ENCODE measurements at regions not wholly inside any gene's neighbourhood (a gene's known extent, or its start where the extent isn't known, plus 50 kb on each side); places are given as distances from the start of the nearest gene placed in this dataset.

DNA sequence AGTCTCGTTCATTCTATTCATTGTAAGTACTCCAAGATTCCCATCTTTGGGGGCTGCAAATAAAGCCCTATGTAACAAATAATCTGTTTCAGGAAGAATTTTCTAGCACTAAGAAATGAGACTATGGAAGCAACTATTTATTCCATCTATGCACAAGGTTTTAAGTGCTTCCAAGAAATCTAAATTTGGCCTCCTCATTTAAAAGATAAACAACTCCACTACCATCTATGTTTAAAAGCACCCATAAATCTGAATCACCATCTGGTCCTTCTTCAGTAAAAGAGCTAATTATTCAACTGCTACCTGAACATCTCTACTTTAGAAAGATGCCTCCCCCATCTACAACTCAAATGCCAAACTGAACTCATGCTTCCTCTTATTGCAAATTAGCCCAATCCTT is 547.3 kb upstream of the LRRC4C start:
- in situ Hi-C loops (cut with HindIII; ENCODE audit: low sequenced_read_pairs), result no loop called here
- DNase-seq (ENCODE audit: low spot score), result no peak

DNA sequence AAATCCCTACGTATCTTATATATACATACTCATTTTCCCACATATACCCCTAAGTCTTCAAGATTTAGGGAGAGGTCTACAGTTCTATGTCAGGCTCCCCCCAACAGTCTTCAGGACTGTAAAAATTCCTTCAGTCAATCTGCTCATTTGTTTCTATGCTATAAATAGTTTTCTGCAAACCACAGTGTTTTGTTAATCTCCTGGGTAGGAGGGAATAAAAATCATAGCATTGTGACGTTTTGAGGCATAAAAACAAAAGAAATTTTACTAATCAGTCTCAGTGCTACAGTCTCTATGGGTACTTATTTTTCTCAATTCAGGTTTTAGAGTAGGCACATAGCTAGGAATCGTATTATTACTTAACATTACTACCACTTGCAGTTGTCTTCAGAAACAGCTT is 552.8 kb upstream of the LRRC4C start:
- no peak for DNase-seq (ENCODE audit: low spot score)
- in situ Hi-C loops (cut with HindIII; ENCODE audit: low sequenced_read_pairs), result no loop called here

- in situ Hi-C loops (cut with HindIII; ENCODE audit: low sequenced_read_pairs), result no loop called here
Measured at GRCh38 chr11:42013656-42014201, 554.3 kb upstream of the LRRC4C start.

DNA sequence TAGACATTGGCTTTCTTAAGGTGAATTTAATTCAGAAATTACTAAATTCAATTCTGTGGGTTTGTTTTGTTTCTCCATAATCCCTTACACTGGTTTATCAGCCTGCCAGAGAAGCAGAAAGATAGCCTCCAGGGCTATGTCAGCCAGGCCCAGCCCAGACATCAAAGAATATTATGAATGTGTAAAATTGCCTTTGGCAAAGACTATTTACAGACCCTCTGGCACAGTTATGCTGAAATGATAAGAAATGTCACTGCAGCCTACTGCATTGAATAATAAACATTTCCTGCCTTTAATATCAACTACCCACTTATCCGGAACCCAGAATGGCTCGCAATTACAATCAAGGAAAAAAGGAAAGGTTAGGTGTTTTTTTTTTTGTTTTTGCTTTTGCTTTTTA is 562.5 kb upstream of the LRRC4C start:
- in situ Hi-C loops (cut with HindIII; ENCODE audit: low sequenced_read_pairs), result no loop called here
- no peak for DNase-seq (ENCODE audit: low spot score)

More at GRCh38 chr11:42013656-42014201, 554.3 kb upstream of the LRRC4C start:
- DNase-seq (ENCODE audit: low spot score), result no peak

DNA sequence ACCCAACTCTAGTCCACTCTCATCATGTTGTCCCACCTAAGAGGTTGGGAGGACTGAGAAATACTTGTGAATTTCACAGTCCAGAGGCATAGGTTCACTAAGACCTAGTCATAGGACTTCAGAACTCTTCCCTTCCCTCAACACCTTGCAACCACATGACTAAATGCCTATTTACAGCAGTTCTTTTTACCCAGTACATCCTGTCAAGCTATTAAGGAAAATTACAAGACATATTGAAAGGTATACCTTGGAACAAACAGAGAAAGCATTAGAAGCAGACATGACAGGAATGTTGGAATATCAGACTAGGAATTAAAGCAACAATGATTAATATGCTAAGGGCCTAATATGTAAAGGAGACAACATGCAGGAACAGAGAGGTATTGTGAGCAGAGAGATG is 563.8 kb upstream of the LRRC4C start:
- in situ Hi-C loops (cut with HindIII; ENCODE audit: low sequenced_read_pairs), result no loop called here

DNA sequence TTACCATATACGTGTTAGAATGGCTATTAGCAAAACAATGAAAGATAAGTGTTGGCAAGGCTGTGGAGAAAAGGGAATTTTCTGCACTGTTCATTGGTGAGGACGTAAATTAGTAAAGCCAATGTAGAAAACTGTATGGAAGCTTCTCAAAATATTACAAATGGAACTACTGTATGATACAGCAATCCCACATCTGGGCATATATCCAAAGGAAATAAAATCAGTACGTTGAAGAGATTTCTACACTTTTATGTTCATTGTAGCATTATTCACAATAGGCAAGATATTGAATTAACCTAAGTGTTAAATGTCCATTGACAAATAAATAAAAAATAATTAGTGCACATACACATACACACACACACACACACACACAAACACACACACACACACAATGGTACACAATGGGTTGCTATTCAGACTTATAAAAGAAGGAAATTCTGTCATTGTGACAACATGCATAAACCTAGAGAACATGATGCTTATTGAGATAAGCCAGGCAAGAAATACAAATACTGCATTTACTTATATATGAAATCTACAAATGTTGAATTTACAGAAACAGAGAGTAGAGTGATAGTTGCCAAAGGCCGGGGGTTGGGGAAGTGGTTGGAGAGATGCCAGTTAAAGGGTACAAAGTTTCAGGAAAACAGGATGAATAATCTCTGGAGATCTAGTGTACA is 565.8 kb upstream of the LRRC4C start:
- DNase-seq (ENCODE audit: low spot score), result no peak
- in situ Hi-C loops (cut with HindIII; ENCODE audit: low sequenced_read_pairs), result no loop called here

More for the DNA sequence above, 563.8 kb upstream of the LRRC4C start:
- no peak for DNase-seq (ENCODE audit: low spot score)

GRCh38 chr11:42034826-42035225 is 575.4 kb upstream of the LRRC4C start:
- DNase-seq (ENCODE audit: low spot score), result no peak
- in situ Hi-C loops (cut with HindIII; ENCODE audit: low sequenced_read_pairs), result no loop called here

GRCh38 chr11:42036201-42036600 is 576.7 kb upstream of the LRRC4C start:
- in situ Hi-C loops (cut with HindIII; ENCODE audit: low sequenced_read_pairs), result no loop called here

DNA sequence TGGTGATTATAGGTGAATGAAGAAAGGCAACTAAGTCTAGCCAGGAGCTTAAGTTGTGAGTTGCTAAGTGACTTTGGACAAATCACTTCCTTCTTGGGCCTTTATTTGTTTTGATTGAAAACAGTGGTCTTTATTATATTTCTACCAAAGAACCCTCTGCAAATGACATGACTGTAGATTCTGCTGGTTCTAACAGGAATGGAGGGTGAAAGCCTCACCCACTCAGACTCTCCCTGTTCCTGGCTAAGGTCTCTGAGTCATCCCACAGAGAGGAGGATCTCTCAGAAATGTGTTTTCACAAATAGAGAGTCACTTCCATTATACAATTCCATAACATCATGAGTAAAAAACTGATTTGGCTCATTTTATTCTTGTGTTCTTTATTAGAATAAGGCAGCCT is 583.9 kb upstream of the LRRC4C start:
- in situ Hi-C loops (cut with HindIII; ENCODE audit: low sequenced_read_pairs), result no loop called here

More at GRCh38 chr11:42036201-42036600, 576.7 kb upstream of the LRRC4C start:
- DNase-seq (ENCODE audit: low spot score), result no peak

GRCh38 chr11:42047637-42048555 is 588.4 kb upstream of the LRRC4C start:
- in situ Hi-C loops (cut with HindIII; ENCODE audit: low sequenced_read_pairs), result no loop called here
- no peak for DNase-seq (ENCODE audit: low spot score)

More for the DNA sequence above, 583.9 kb upstream of the LRRC4C start:
- no peak for DNase-seq (ENCODE audit: low spot score)

GRCh38 chr11:42049186-42049585 is 589.7 kb upstream of the LRRC4C start:
- DNase-seq (ENCODE audit: low spot score), result no peak
- in situ Hi-C loops (cut with HindIII; ENCODE audit: low sequenced_read_pairs), result no loop called here

GRCh38 chr11:42049650-42050049 is 590.2 kb upstream of the LRRC4C start:
- DNase-seq (ENCODE audit: low spot score), result no peak
- in situ Hi-C loops (cut with HindIII; ENCODE audit: low sequenced_read_pairs), result no loop called here

- in situ Hi-C loops (cut with HindIII; ENCODE audit: low sequenced_read_pairs), result no loop called here
- no peak for DNase-seq (ENCODE audit: low spot score)
Measured at GRCh38 chr11:42054351-42054900, 595.0 kb upstream of the LRRC4C start.

GRCh38 chr11:42055606-42056005 is 596.2 kb upstream of the LRRC4C start:
- in situ Hi-C loops (cut with HindIII; ENCODE audit: low sequenced_read_pairs), result no loop called here
- no peak for DNase-seq (ENCODE audit: low spot score)

DNA sequence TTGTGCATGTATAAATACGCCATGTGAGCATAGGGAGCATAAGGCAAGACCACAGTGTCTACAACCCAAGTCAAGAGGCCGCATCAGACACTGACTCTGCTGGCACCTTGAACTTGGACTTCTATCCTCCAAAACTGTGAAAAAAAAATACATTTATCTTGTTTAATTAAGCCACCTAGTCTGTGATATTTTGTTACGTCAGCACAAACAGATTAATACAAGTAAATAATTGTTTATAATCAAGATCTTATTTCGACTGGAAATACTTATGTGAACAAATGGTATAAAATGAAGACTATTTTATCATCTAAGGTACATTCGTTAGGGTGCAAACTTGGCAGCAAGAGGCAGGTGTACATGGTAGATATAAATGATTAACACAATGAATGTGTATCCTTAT is 599.3 kb upstream of the LRRC4C start:
- in situ Hi-C loops (cut with HindIII; ENCODE audit: low sequenced_read_pairs), result no loop called here
- no peak for DNase-seq (ENCODE audit: low spot score)

- in situ Hi-C loops (cut with HindIII; ENCODE audit: low sequenced_read_pairs), result no loop called here
- DNase-seq (ENCODE audit: low spot score), result no peak
Measured at GRCh38 chr11:42065199-42065598, 605.7 kb upstream of the LRRC4C start.

- in situ Hi-C loops (cut with HindIII; ENCODE audit: low sequenced_read_pairs), result no loop called here
- DNase-seq (ENCODE audit: low spot score), result no peak
Measured at GRCh38 chr11:42066113-42066512, 606.7 kb upstream of the LRRC4C start.

DNA sequence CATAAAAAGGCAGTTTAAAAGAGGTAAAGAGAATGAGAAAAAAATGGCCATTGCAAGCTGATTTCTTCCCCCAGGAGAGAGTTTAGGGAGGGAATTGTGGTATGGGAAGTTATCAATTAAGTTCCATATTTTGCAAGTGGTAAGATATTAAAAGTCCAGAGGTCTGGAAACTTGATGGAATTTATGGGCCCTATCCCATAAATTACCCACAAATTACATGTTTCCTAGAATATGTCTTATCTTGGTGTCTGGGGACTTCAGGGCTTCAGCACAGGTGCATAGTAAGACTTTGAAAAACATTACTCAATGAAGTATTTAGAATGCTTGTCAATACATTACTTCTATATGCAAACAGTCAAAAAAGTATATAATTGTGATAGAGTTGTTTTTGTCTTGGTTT is 614.9 kb upstream of the LRRC4C start:
- DNase-seq (ENCODE audit: low spot score), result no peak
- in situ Hi-C loops (cut with HindIII; ENCODE audit: low sequenced_read_pairs), result no loop called here

- in situ Hi-C loops (cut with HindIII; ENCODE audit: low sequenced_read_pairs), result no loop called here
Measured at GRCh38 chr11:42075180-42075579, 615.7 kb upstream of the LRRC4C start.

GRCh38 chr11:42077794-42078193 is 618.3 kb upstream of the LRRC4C start:
- in situ Hi-C loops (cut with HindIII; ENCODE audit: low sequenced_read_pairs), result no loop called here
- DNase-seq (ENCODE audit: low spot score), result no peak

More at GRCh38 chr11:42075180-42075579, 615.7 kb upstream of the LRRC4C start:
- no peak for DNase-seq (ENCODE audit: low spot score)
